ENCODE measurements at regions not wholly inside any gene's neighbourhood (a gene's known extent, or its start where the extent isn't known, plus 50 kb on each side); places are given as distances from the start of the nearest gene placed in this dataset.

DNA sequence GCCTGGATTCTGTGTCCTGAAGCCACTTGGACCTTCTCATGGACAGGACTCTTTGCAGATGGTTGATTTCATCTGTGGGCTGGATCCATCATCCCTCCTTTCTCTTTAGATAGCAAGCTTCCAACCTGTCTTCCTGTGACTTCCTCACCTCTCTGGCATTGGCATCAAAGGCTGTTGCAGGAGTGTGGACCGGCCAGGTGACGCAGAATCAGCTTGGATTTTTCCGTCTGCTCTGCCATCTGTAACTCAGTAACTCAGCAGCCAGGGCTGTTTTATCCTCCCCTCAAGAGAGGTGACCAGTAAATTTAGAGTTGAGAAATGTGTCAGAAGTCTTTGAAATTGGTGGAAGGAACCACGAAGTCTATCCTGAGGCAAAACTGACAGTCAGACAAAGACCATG is 701.7 kb upstream of the TMEM132C start (continued):
- TF ChIP-seq POLR2AphosphoS5 (IDR thresholded peaks at IDR 0.05; ENCODE audit: low read depth): no peak
- TF ChIP-seq, protein P1, sequence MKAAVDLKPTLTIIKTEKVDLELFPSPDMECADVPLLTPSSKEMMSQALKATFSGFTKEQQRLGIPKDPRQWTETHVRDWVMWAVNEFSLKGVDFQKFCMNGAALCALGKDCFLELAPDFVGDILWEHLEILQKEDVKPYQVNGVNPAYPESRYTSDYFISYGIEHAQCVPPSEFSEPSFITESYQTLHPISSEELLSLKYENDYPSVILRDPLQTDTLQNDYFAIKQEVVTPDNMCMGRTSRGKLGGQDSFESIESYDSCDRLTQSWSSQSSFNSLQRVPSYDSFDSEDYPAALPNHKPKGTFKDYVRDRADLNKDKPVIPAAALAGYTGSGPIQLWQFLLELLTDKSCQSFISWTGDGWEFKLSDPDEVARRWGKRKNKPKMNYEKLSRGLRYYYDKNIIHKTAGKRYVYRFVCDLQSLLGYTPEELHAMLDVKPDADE (IDR thresholded peaks at IDR 0.05): no peak

DNA sequence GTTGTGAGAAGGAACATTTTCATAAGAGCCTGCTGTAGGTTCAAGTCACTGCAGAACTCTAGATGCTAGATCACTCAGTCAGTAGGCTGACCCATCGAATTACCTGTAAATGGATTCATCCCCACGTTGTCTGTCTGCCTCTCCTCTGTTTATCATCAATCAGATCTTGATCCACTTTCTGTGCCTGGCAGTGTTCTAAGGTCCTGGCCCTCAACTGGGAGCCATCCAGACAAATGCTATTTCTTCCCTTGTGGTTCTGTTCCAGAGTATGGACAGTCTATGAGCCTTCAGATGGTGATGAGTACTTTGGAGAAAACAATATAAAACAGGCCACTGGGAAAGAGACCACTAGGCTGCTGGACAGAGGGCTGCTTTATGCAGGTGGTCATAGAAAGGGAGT is 699.4 kb upstream of the TMEM132C start:
- Histone ChIP-seq H4K20me1 (replicated peaks; ENCODE audit: insufficient read depth) (no peaks in the 10 kb centered on the region), H3F3A (replicated peaks; ENCODE audit: low read depth) (no peaks in the 10 kb centered on the region), H3K79me2 (replicated peaks; ENCODE audit: insufficient read depth) (no peaks in the 10 kb centered on the region), H3K9me2 (ENCODE audit: insufficient read depth) (no peaks in the 10 kb centered on the region), H2AFZ (no peak overlapping the region), H3K4me1 (ENCODE audit: insufficient read depth) (no peaks in the 10 kb centered on the region), H3K36me3 (ENCODE audit: insufficient read depth) (no peaks in the 10 kb centered on the region), H3K4me2 (no peak overlapping the region), H3K27me3 (ENCODE audit: insufficient read depth) (no peaks in the 10 kb centered on the region), H3K27ac (ENCODE audit: low read depth) (no peak overlapping the region), H3K4me3 (no peak overlapping the region)
- DNase-seq (ENCODE audit: low spot score): no peak
- Mint-ChIP-seq H3K4me3 (no peak overlapping the region), H3K36me3 (ENCODE audit: low read depth) (peaks cover 37% of the 10 kb centered on the region), H3K27ac (no peak overlapping the region), H3K4me1 (no peaks in the 10 kb centered on the region), H3K9me3 (peaks cover 96% of the 10 kb centered on the region), H3K27me3 (ENCODE audit: insufficient read depth, low read depth, poor library complexity) (peaks cover 13% of the 10 kb centered on the region)
- ATAC-seq: no peak
- TF ChIP-seq STAT1 (IDR thresholded peaks at IDR 0.05; ENCODE audit: unreplicated experiment) (no peak), EZH2phosphoT487 (IDR thresholded peaks at IDR 0.05; ENCODE audit: unreplicated experiment) (no peak), ZNF114 (CRISPR knock-in tag; IDR thresholded peaks at IDR 0.05) (no peak), NANOG (IDR thresholded peaks at IDR 0.05; ENCODE audit: borderline replicate concordance) (no peak)
- TF ChIP-seq, protein P2, sequence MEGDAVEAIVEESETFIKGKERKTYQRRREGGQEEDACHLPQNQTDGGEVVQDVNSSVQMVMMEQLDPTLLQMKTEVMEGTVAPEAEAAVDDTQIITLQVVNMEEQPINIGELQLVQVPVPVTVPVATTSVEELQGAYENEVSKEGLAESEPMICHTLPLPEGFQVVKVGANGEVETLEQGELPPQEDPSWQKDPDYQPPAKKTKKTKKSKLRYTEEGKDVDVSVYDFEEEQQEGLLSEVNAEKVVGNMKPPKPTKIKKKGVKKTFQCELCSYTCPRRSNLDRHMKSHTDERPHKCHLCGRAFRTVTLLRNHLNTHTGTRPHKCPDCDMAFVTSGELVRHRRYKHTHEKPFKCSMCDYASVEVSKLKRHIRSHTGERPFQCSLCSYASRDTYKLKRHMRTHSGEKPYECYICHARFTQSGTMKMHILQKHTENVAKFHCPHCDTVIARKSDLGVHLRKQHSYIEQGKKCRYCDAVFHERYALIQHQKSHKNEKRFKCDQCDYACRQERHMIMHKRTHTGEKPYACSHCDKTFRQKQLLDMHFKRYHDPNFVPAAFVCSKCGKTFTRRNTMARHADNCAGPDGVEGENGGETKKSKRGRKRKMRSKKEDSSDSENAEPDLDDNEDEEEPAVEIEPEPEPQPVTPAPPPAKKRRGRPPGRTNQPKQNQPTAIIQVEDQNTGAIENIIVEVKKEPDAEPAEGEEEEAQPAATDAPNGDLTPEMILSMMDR (conservative IDR thresholded peaks at IDR 0.05; ENCODE audit: low read depth in 2 of 2): no peak

DNA sequence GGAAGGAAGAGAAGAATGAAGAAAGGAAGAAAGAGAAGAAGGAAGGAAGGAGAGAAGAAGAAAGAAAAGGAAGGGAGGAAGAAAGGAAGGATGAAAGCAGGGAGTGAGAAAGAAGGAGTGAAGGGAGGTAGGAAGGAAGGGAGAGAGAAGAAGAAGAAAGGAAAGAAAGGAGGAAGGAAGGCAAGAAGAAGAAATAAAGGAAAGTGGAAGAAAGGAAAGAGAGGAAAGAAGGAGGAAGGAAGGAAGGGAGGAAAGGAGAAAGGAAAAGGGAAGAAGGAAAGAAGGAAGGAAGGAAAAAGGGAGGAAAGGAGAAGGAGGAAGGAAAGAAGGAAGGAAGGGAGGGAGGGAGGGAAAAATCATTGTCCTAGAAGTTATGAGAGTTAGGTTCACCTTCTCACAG is 696.6 kb upstream of the TMEM132C start:
- H3K4me1 Mint-ChIP-seq: no peaks in the 10 kb centered on the region
- Histone ChIP-seq H3K27ac (ENCODE audit: low read depth) (no peak overlapping the region), H3K9me2 (ENCODE audit: insufficient read depth) (no peaks in the 10 kb centered on the region), H4K20me1 (replicated peaks; ENCODE audit: insufficient read depth) (no peaks in the 10 kb centered on the region), H3K4me2 (no peak overlapping the region), H3K27me3 (ENCODE audit: insufficient read depth) (no peaks in the 10 kb centered on the region), H3K36me3 (ENCODE audit: insufficient read depth) (no peaks in the 10 kb centered on the region), H3K4me3 (no peak overlapping the region), H3K79me2 (replicated peaks; ENCODE audit: insufficient read depth) (no peaks in the 10 kb centered on the region), H2AFZ (no peak overlapping the region), H3K4me1 (ENCODE audit: insufficient read depth) (no peaks in the 10 kb centered on the region), H3F3A (replicated peaks; ENCODE audit: low read depth) (no peaks in the 10 kb centered on the region)
- DNase-seq (ENCODE audit: low spot score) (no peak), ATAC-seq (no peak)
- no peak overlapping the region for H3K27ac Mint-ChIP-seq
- peaks cover 99% of the 10 kb centered on the region for H3K9me3 Mint-ChIP-seq
- peaks cover 10% of the 10 kb centered on the region for H3K27me3 Mint-ChIP-seq (ENCODE audit: insufficient read depth, low read depth, poor library complexity)
- H3K36me3 Mint-ChIP-seq (ENCODE audit: low read depth): peaks cover 50% of the 10 kb centered on the region
- H3K4me3 Mint-ChIP-seq: no peak overlapping the region
- TF ChIP-seq, protein P2 (conservative IDR thresholded peaks at IDR 0.05; ENCODE audit: low read depth in 2 of 2): no peak
- TF ChIP-seq ZNF114 (CRISPR knock-in tag; IDR thresholded peaks at IDR 0.05) (no peak), JUNB (IDR thresholded peaks at IDR 0.05; ENCODE audit: unreplicated experiment) (no peak)
- TF ChIP-seq, protein P3, sequence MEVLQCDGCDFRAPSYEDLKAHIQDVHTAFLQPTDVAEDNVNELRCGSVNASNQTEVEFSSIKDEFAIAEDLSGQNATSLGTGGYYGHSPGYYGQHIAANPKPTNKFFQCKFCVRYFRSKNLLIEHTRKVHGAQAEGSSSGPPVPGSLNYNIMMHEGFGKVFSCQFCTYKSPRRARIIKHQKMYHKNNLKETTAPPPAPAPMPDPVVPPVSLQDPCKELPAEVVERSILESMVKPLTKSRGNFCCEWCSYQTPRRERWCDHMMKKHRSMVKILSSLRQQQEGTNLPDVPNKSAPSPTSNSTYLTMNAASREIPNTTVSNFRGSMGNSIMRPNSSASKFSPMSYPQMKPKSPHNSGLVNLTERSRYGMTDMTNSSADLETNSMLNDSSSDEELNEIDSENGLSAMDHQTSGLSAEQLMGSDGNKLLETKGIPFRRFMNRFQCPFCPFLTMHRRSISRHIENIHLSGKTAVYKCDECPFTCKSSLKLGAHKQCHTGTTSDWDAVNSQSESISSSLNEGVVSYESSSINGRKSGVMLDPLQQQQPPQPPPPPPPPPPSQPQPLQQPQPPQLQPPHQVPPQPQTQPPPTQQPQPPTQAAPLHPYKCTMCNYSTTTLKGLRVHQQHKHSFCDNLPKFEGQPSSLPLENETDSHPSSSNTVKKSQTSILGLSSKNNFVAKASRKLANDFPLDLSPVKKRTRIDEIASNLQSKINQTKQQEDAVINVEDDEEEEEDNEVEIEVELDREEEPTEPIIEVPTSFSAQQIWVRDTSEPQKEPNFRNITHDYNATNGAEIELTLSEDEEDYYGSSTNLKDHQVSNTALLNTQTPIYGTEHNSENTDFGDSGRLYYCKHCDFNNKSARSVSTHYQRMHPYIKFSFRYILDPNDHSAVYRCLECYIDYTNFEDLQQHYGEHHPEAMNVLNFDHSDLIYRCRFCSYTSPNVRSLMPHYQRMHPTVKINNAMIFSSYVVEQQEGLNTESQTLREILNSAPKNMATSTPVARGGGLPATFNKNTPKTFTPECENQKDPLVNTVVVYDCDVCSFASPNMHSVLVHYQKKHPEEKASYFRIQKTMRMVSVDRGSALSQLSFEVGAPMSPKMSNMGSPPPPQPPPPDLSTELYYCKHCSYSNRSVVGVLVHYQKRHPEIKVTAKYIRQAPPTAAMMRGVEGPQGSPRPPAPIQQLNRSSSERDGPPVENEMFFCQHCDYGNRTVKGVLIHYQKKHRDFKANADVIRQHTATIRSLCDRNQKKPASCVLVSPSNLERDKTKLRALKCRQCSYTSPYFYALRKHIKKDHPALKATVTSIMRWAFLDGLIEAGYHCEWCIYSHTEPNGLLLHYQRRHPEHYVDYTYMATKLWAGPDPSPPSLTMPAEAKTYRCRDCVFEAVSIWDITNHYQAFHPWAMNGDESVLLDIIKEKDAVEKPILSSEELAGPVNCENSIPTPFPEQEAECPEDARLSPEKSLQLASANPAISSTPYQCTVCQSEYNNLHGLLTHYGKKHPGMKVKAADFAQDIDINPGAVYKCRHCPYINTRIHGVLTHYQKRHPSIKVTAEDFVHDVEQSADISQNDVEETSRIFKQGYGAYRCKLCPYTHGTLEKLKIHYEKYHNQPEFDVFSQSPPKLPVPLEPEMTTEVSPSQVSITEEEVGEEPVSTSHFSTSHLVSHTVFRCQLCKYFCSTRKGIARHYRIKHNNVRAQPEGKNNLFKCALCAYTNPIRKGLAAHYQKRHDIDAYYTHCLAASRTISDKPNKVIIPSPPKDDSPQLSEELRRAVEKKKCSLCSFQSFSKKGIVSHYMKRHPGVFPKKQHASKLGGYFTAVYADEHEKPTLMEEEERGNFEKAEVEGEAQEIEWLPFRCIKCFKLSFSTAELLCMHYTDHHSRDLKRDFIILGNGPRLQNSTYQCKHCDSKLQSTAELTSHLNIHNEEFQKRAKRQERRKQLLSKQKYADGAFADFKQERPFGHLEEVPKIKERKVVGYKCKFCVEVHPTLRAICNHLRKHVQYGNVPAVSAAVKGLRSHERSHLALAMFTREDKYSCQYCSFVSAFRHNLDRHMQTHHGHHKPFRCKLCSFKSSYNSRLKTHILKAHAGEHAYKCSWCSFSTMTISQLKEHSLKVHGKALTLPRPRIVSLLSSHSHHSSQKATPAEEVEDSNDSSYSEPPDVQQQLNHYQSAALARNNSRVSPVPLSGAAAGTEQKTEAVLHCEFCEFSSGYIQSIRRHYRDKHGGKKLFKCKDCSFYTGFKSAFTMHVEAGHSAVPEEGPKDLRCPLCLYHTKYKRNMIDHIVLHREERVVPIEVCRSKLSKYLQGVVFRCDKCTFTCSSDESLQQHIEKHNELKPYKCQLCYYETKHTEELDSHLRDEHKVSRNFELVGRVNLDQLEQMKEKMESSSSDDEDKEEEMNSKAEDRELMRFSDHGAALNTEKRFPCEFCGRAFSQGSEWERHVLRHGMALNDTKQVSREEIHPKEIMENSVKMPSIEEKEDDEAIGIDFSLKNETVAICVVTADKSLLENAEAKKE (CRISPR knock-in tag; IDR thresholded peaks at IDR 0.05): no peak
